HFF-Myc (cell line): ENCODE measurements at regions not wholly inside any gene's neighbourhood (a gene's known extent, or its start where the extent isn't known, plus 50 kb on each side); places are given as distances from the start of the nearest gene placed in this dataset.

Source experiments
- DNase-seq: peaks from one replicate; pipeline ENCODE4 v3.0.0-alpha.2; 2011; ENCODE audit warnings: low read depth; ENCODE audit errors: extremely low read depth
- H3K4me3 ChIP-seq: replicated peaks from 2 replicates; pipeline ENCODE4 v1.5.1; 2011; ENCODE audit warnings: low read depth, mild to moderate bottlenecking, control low read depth, low read length
- CTCF ChIP-seq: IDR thresholded peaks from 2 replicates; pipeline ENCODE4 v1.5.1; 2012; ENCODE audit warnings: mild to moderate bottlenecking, low read depth, low read length, control low read depth; ENCODE audit errors: missing control alignments

- TF ChIP-seq CTCF: no peak
- DNase-seq: no peak
- no peak overlapping the region for H3K4me3 ChIP-seq
Measured at GRCh38 chr5:133840168-133840567, 128.3 kb downstream of the C5orf15 start.

- no peak for TF ChIP-seq CTCF
- H3K4me3 ChIP-seq: no peak overlapping the region
- DNase-seq: no peak
Measured at GRCh38 chr5:133839721-133840120, 128.7 kb downstream of the C5orf15 start.

- DNase-seq: no peak
- no peak for TF ChIP-seq CTCF
- no peak overlapping the region for H3K4me3 ChIP-seq
Measured at GRCh38 chr5:133839090-133839489, 129.3 kb downstream of the C5orf15 start.

GRCh38 chr5:133838286-133838685 is 130.1 kb downstream of the C5orf15 start:
- no peak for TF ChIP-seq CTCF
- no peak for DNase-seq
- H3K4me3 ChIP-seq: no peak overlapping the region

- H3K4me3 ChIP-seq: no peak overlapping the region
- TF ChIP-seq CTCF: no peak
- no peak for DNase-seq
Measured at GRCh38 chr5:133831491-133832224, 136.8 kb downstream of the C5orf15 start.

GRCh38 chr5:133830911-133831310 is 137.5 kb downstream of the C5orf15 start:
- DNase-seq: no peak
- TF ChIP-seq CTCF: no peak
- no peak overlapping the region for H3K4me3 ChIP-seq

GRCh38 chr5:133830281-133830680 is 138.1 kb downstream of the C5orf15 start:
- no peak for TF ChIP-seq CTCF
- no peak overlapping the region for H3K4me3 ChIP-seq
- DNase-seq: no peak
